H9 (cell line): ENCODE measurements at regions not wholly inside any gene's neighbourhood (a gene's known extent, or its start where the extent isn't known, plus 50 kb on each side); places are given as distances from the start of the nearest gene placed in this dataset.

ENCODE experiments used
- DNase-seq: peaks from one replicate; pipeline ENCODE4 v3.0.0-alpha.2; 2017
- H2AFZ ChIP-seq: one replicate; pipeline ENCODE4 v1.6.1; 2013; ENCODE audit warnings: mild to moderate bottlenecking, low read length, control low read depth, moderate library complexity
- H2AK5ac ChIP-seq: 2 replicates; pipeline ENCODE4 v1.6.1; 2013; ENCODE audit warnings: low read length, control low read depth, mixed read lengths; ENCODE audit not compliant: insufficient read length
- H2BK120ac ChIP-seq: one replicate; pipeline ENCODE4 v1.6.1; 2013; ENCODE audit warnings: low read depth, mild to moderate bottlenecking, low read length, control low read depth, inconsistent platforms; ENCODE audit not compliant: poor library complexity, severe bottlenecking
- H2BK12ac ChIP-seq: 2 replicates; pipeline ENCODE4 v1.6.1; 2013; ENCODE audit warnings: low read length, control low read depth, mixed read lengths, low read depth; ENCODE audit not compliant: insufficient read length
- H2BK15ac ChIP-seq: 2 replicates; pipeline ENCODE4 v1.6.1; 2013; ENCODE audit warnings: low read depth, low read length, control low read depth
- H2BK20ac ChIP-seq: one replicate; pipeline ENCODE4 v1.6.1; 2013; ENCODE audit warnings: low read depth, mild to moderate bottlenecking, low read length, control low read depth, inconsistent platforms; ENCODE audit not compliant: poor library complexity, severe bottlenecking
- H2BK5ac ChIP-seq: 2 replicates; pipeline ENCODE4 v1.6.1; 2013; ENCODE audit warnings: low read length, control low read depth, mixed read lengths; ENCODE audit not compliant: insufficient read length
- H3K14ac ChIP-seq: 2 replicates; pipeline ENCODE4 v1.6.1; 2013; ENCODE audit warnings: low read length, control low read depth; ENCODE audit not compliant: insufficient read depth
- H3K18ac ChIP-seq: 2 replicates; pipeline ENCODE4 v1.6.1; 2013; ENCODE audit warnings: low read depth, mild to moderate bottlenecking, mixed read lengths, low read length, control low read depth; ENCODE audit not compliant: insufficient read length
- H3K23ac ChIP-seq: 2 replicates; pipeline ENCODE4 v1.6.1; 2013; ENCODE audit warnings: low read length, control low read depth, mixed read lengths, low read depth; ENCODE audit not compliant: insufficient read length
- H3K23me2 ChIP-seq: 2 replicates; pipeline ENCODE4 v1.6.1; 2013; ENCODE audit warnings: low read depth, mild to moderate bottlenecking, mixed read lengths, low read length, control low read depth; ENCODE audit not compliant: insufficient read length, poor library complexity, severe bottlenecking
- H3K27ac ChIP-seq: 2 replicates; pipeline ENCODE4 v1.5.1; 2013; ENCODE audit warnings: low read length, control low read depth, mixed read lengths, low read depth; ENCODE audit not compliant: insufficient read length
- H3K27me3 ChIP-seq: 2 replicates; pipeline ENCODE4 v1.6.1; 2013; ENCODE audit warnings: low read length, control low read depth, inconsistent platforms; ENCODE audit not compliant: insufficient read depth
- H3K4ac ChIP-seq: 2 replicates; pipeline ENCODE4 v1.6.1; 2013; ENCODE audit warnings: low read depth, mild to moderate bottlenecking, control low read depth, inconsistent platforms, low read length, moderate library complexity
- H3K4me1 ChIP-seq: 2 replicates; pipeline ENCODE4 v1.6.1; 2013; ENCODE audit warnings: low read length, control low read depth, inconsistent platforms; ENCODE audit not compliant: insufficient read depth
- H3K4me2 ChIP-seq: 2 replicates; pipeline ENCODE4 v1.6.1; 2013; ENCODE audit warnings: low read length, control low read depth, mixed read lengths; ENCODE audit not compliant: insufficient read length, insufficient read depth
- H3K56ac ChIP-seq: 2 replicates; pipeline ENCODE4 v1.6.1; 2013; ENCODE audit warnings: low read depth, mild to moderate bottlenecking, mixed read lengths, low read length, control low read depth; ENCODE audit not compliant: insufficient read length
- H3K79me1 ChIP-seq: 2 replicates; pipeline ENCODE4 v1.6.1; 2013; ENCODE audit warnings: low read depth, mild to moderate bottlenecking, moderate library complexity, low read length, control low read depth, inconsistent platforms; ENCODE audit not compliant: insufficient read depth, poor library complexity, severe bottlenecking
- H3K79me2 ChIP-seq: 2 replicates; pipeline ENCODE4 v1.6.1; 2013; ENCODE audit warnings: low read length, control low read depth, inconsistent platforms; ENCODE audit not compliant: insufficient read depth
- H3K9ac ChIP-seq: 2 replicates; pipeline ENCODE4 v1.6.1; 2013; ENCODE audit warnings: low read length, control low read depth, mixed read lengths; ENCODE audit not compliant: insufficient read length; ENCODE audit errors: extremely low read depth
- H3K9me3 ChIP-seq: one replicate; pipeline ENCODE4 v1.6.1; 2013; ENCODE audit warnings: low read depth, low read length, inconsistent platforms; ENCODE audit not compliant: control insufficient read depth
- H3T11ph ChIP-seq: one replicate; pipeline ENCODE4 v1.6.1; 2013; ENCODE audit warnings: mild to moderate bottlenecking, low read length, control low read depth, inconsistent platforms
- H4K20me1 ChIP-seq: one replicate; pipeline ENCODE4 v1.6.1; 2013; ENCODE audit not compliant: control insufficient read depth, insufficient read length, insufficient read depth
- H4K5ac ChIP-seq: 2 replicates; pipeline ENCODE4 v1.6.1; 2013; ENCODE audit warnings: low read depth, mild to moderate bottlenecking, mixed read lengths, low read length, control low read depth; ENCODE audit not compliant: insufficient read length
- H4K8ac ChIP-seq: replicated peaks from 2 replicates; pipeline ENCODE4 v1.6.1; 2013; ENCODE audit warnings: low read length, control low read depth, mixed read lengths, low read depth; ENCODE audit not compliant: insufficient read length
- H4K91ac ChIP-seq: 2 replicates; pipeline ENCODE4 v1.6.1; 2013; ENCODE audit warnings: low read depth, mild to moderate bottlenecking, moderate library complexity, mixed read lengths, low read length, control low read depth; ENCODE audit not compliant: insufficient read length
- H3K27ac Mint-ChIP-seq, 3 experiments: 2 replicates in 2 of 3; 3 replicates in 1 of 3; pipeline ENCODE4 v1.8.0; 2020 to 2021; ENCODE audit warnings: mixed read lengths in 3 of 3, mild to moderate bottlenecking in 1 of 3, moderate library complexity in 1 of 3
- H3K27me3 Mint-ChIP-seq: 2 replicates; pipeline ENCODE4 v1.8.0; 2021; ENCODE audit warnings: low read depth, mild to moderate bottlenecking, moderate library complexity, mixed read lengths
- H3K36me3 Mint-ChIP-seq, 3 experiments: 2 replicates in 2 of 3; 3 replicates in 1 of 3; pipeline ENCODE4 v1.8.0; 2020 to 2021; ENCODE audit warnings: low read depth in 3 of 3, mixed read lengths in 3 of 3; ENCODE audit not compliant: insufficient read depth in 1 of 3
- H3K4me1 Mint-ChIP-seq, 2 experiments: 2 replicates each; pipeline ENCODE4 v1.8.0; 2020; ENCODE audit warnings: mixed read lengths in 2 of 2
- H3K4me3 Mint-ChIP-seq, 2 experiments: 2 replicates in 1 of 2; 3 replicates in 1 of 2; pipeline ENCODE4 v1.8.0; 2020 to 2021; ENCODE audit warnings: mild to moderate bottlenecking in 2 of 2, mixed read lengths in 2 of 2, moderate library complexity in 1 of 2
- H3K9me3 Mint-ChIP-seq, 2 experiments: 2 replicates in 1 of 2; 3 replicates in 1 of 2; pipeline ENCODE4 v1.8.0; 2020; ENCODE audit warnings: mild to moderate bottlenecking in 2 of 2, mixed read lengths in 2 of 2, moderate library complexity in 1 of 2
- WGBS: extraction: QIAGEN DNeasy Blood & Tissue Kit; methylation state at CpG from one replicate; pipeline ENCODE4 v1.1.7; 2013; ENCODE audit warnings: missing lambda C conversion rate, low lambda C conversion rate, mixed read lengths; ENCODE audit not compliant: insufficient read length; ENCODE audit errors: extremely low coverage; 5-methylcytosine and 5-hydroxymethylcytosine counted together
- TF ChIP-seq, protein P1 (sequence below): fragments of 200-600 bp; sonication (generic); conservative IDR thresholded peaks from 3 replicates; pipeline ENCODE4 v1.8.0; 2021; ENCODE audit warnings: antibody characterized with exemption, mild to moderate bottlenecking

DNA sequence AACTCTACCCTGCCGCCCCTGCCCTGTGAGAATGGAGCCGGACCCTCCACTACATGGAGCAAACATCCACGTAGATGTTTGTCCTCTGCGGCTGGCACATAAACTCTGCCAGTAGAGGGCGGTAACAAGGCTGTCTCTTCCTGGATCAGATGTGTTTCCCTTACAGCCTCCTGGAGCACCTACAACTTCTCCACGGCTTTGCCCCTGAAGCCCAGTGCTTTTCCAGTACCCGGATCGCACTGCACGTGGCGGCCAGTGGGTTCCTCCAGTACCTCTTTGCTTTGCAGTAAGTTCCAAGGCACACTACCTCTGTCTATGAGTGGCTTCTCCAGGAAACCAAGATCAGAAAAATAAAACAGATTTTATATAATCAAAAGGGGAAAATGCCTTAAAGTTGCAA is 651.3 kb downstream of the DCDC2C start:
- Histone ChIP-seq H2BK20ac (no peak overlapping the region), H3K79me1 (no peaks in the 10 kb centered on the region), H3K27me3 (no peaks in the 10 kb centered on the region), H3K14ac (no peak overlapping the region), H3K23ac (no peak overlapping the region), H3K18ac (no peak overlapping the region), H4K91ac (no peak overlapping the region), H2AK5ac (no peak overlapping the region), H3K4ac (no peak overlapping the region), H2BK5ac (no peak overlapping the region), H4K8ac (no peak overlapping the region), H3K23me2 (no peaks in the 10 kb centered on the region), H2BK15ac (no peak overlapping the region), H2BK120ac (no peak overlapping the region), H3K4me2 (no peak overlapping the region), H4K5ac (no peak overlapping the region), H3K9ac (no peak overlapping the region), H3K79me2 (no peaks in the 10 kb centered on the region), H2BK12ac (no peak overlapping the region), H3K56ac (no peak overlapping the region), H3T11ph (no peak overlapping the region), H2AFZ (no peak overlapping the region), H4K20me1 (no peaks in the 10 kb centered on the region), H3K4me1 (no peaks in the 10 kb centered on the region), H3K27ac (no peak overlapping the region), H3K9me3 (no peaks in the 10 kb centered on the region)
- TF ChIP-seq, protein P1, sequence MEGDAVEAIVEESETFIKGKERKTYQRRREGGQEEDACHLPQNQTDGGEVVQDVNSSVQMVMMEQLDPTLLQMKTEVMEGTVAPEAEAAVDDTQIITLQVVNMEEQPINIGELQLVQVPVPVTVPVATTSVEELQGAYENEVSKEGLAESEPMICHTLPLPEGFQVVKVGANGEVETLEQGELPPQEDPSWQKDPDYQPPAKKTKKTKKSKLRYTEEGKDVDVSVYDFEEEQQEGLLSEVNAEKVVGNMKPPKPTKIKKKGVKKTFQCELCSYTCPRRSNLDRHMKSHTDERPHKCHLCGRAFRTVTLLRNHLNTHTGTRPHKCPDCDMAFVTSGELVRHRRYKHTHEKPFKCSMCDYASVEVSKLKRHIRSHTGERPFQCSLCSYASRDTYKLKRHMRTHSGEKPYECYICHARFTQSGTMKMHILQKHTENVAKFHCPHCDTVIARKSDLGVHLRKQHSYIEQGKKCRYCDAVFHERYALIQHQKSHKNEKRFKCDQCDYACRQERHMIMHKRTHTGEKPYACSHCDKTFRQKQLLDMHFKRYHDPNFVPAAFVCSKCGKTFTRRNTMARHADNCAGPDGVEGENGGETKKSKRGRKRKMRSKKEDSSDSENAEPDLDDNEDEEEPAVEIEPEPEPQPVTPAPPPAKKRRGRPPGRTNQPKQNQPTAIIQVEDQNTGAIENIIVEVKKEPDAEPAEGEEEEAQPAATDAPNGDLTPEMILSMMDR = peak; percentile 90
- no peak overlapping the region for H3K4me3 Mint-ChIP-seq
- no peak overlapping the region for H3K27ac Mint-ChIP-seq
- no peaks in the 10 kb centered on the region; a peak in 1 of 7 replicates for H3K36me3 Mint-ChIP-seq
- peaks cover 4% of the 10 kb centered on the region in 2 experiments; a peak in 2 of 5 replicates for H3K9me3 Mint-ChIP-seq
- no peaks in the 10 kb centered on the region for H3K27me3 Mint-ChIP-seq
- peaks cover 2 to 8% of the 10 kb centered on the region in 2 experiments; a peak in 3 of 4 replicates for H3K4me1 Mint-ChIP-seq
- peak; percentile 87 for DNase-seq
- WGBS = no CpG with 5 or more reads among the region's 10 CpGs
